Embryonic facial prominence (tissue), 1 donor: ENCODE measurements at regions not wholly inside any gene's neighbourhood (a gene's known extent, or its start where the extent isn't known, plus 50 kb on each side); places are given as distances from the start of the nearest gene placed in this dataset.

ENCODE experiments used
- DNase-seq: peaks from one replicate; pipeline ENCODE4 v3.0.0-alpha.2; 2016; ENCODE audit errors: extremely low spot score

- no peak for DNase-seq
Measured at GRCh38 chr5:175168882-175169507, 275.0 kb downstream of the DRD1 start.

GRCh38 chr5:175166026-175166425, 278.0 kb downstream of the DRD1 start:
- DNase-seq: no peak

- no peak for DNase-seq
Measured at GRCh38 chr5:175163586-175164275, 280.3 kb downstream of the DRD1 start.

GRCh38 chr5:175162036-175162435, 281.9 kb downstream of the DRD1 start:
- no peak for DNase-seq

GRCh38 chr5:175159956-175160355, 284.0 kb downstream of the DRD1 start:
- no peak for DNase-seq

GRCh38 chr5:175148636-175149172, 295.3 kb downstream of the DRD1 start:
- DNase-seq: no peak

GRCh38 chr5:175146733-175147132, 297.2 kb downstream of the DRD1 start:
- DNase-seq: no peak

GRCh38 chr5:175141421-175141820, 302.6 kb downstream of the DRD1 start:
- no peak for DNase-seq

- DNase-seq: no peak
Measured at GRCh38 chr5:175133185-175133584, 310.8 kb downstream of the DRD1 start.

GRCh38 chr5:175131432-175131831, 312.6 kb downstream of the DRD1 start:
- no peak for DNase-seq

- DNase-seq: no peak
Measured at GRCh38 chr5:175129619-175130018, 314.4 kb downstream of the DRD1 start.

- DNase-seq: no peak
Measured at GRCh38 chr5:175129121-175129520, 314.9 kb downstream of the DRD1 start.

GRCh38 chr5:175124821-175125220, 319.2 kb downstream of the DRD1 start:
- no peak for DNase-seq

- no peak for DNase-seq
Measured at GRCh38 chr5:175124251-175124813, 319.6 kb downstream of the DRD1 start.

- no peak for DNase-seq
Measured at GRCh38 chr5:175123542-175123941, 320.4 kb downstream of the DRD1 start.

GRCh38 chr5:175121457-175121856, 322.5 kb downstream of the DRD1 start:
- DNase-seq: no peak

GRCh38 chr5:175120412-175120811, 323.6 kb downstream of the DRD1 start:
- no peak for DNase-seq

- no peak for DNase-seq
Measured at GRCh38 chr5:175118700-175119309, 325.2 kb downstream of the DRD1 start.

GRCh38 chr5:175116466-175117048, 327.4 kb downstream of the DRD1 start:
- no peak for DNase-seq

- DNase-seq: no peak
Measured at GRCh38 chr5:175115831-175116230, 328.2 kb downstream of the DRD1 start.

- DNase-seq: no peak
Measured at GRCh38 chr5:175113947-175114346, 330.0 kb downstream of the DRD1 start.

GRCh38 chr5:175109058-175109755, 334.8 kb downstream of the DRD1 start:
- no peak for DNase-seq
